Right atrium auricular region (tissue), 2 donors: ENCODE measurements at regions not wholly inside any gene's neighbourhood (a gene's known extent, or its start where the extent isn't known, plus 50 kb on each side); places are given as distances from the start of the nearest gene placed in this dataset.

Experiments used
- DNase-seq: peaks from one replicate; pipeline ENCODE4 v3.0.0-alpha.2; 2019; ENCODE audit warnings: low spot score
- H3K27ac ChIP-seq, 2 donors: fragments of 200-600 bp; sonication (generic); 1 replicate in 1 of 2; 2 replicates in 1 of 2; pipeline ENCODE4 v1.5.1; 2016 to 2019
- H3K27me3 ChIP-seq, 2 donors: fragments of 200-600 bp; sonication (generic); one replicate each; pipeline versions ENCODE4 v1.5.1 to v1.6.0; 2017 to 2019
- H3K36me3 ChIP-seq: fragments of 200-600 bp; sonication (generic); one replicate; pipeline ENCODE4 v1.5.1; 2016
- H3K4me1 ChIP-seq, 2 donors: fragments of 200-600 bp; sonication (generic); one replicate each; pipeline versions ENCODE4 v1.5.1 to v1.6.0; 2017 to 2019
- H3K4me3 ChIP-seq, 2 donors: fragments of 200-600 bp; sonication (generic); 1 replicate in 1 of 2; 2 replicates in 1 of 2; pipeline ENCODE4 v1.5.1; 2017 to 2019; ENCODE audit warnings: mild to moderate bottlenecking in 1 of 2, moderate library complexity in 1 of 2
- H3K9me3 ChIP-seq, 2 donors: fragments of 200-600 bp; sonication (generic); one replicate each; pipeline ENCODE4 v1.5.1; 2019
- CTCF ChIP-seq, 2 donors: fragments of 200-600 bp; sonication (generic); IDR thresholded peaks; one replicate each; pipeline ENCODE4 v1.5.1; 2019; ENCODE audit warnings: antibody characterized with exemption in 2 of 2

GRCh38 chr5:52564587-52564986, 223.1 kb upstream of the ITGA1 start:
- DNase-seq = no peak
- Histone ChIP-seq H3K9me3 (no peaks in the 10 kb centered on the region), H3K4me1 (no peaks in the 10 kb centered on the region), H3K27ac (no peak overlapping the region), H3K27me3 (no peaks in the 10 kb centered on the region), H3K36me3 (no peaks in the 10 kb centered on the region), H3K4me3 (no peak overlapping the region)
- no peak for TF ChIP-seq CTCF (IDR thresholded peaks at IDR 0.05)

GRCh38 chr5:52577546-52577945, 210.2 kb upstream of the ITGA1 start:
- DNase-seq = no peak
- no peak for TF ChIP-seq CTCF (IDR thresholded peaks at IDR 0.05)
- Histone ChIP-seq H3K4me1 (no peaks in the 10 kb centered on the region), H3K9me3 (no peaks in the 10 kb centered on the region), H3K4me3 (no peak overlapping the region), H3K27ac (no peak overlapping the region), H3K36me3 (no peaks in the 10 kb centered on the region), H3K27me3 (no peaks in the 10 kb centered on the region)

- DNase-seq = no peak
- Histone ChIP-seq H3K4me3 (no peak overlapping the region), H3K27ac (no peak overlapping the region), H3K4me1 (no peaks in the 10 kb centered on the region), H3K36me3 (no peaks in the 10 kb centered on the region), H3K9me3 (no peaks in the 10 kb centered on the region), H3K27me3 (no peaks in the 10 kb centered on the region)
- TF ChIP-seq CTCF (IDR thresholded peaks at IDR 0.05) = no peak
Observed at GRCh38 chr5:52579391-52579790, 208.3 kb upstream of the ITGA1 start.

GRCh38 chr5:52580921-52581320, 206.8 kb upstream of the ITGA1 start:
- DNase-seq = no peak
- H3K27me3 ChIP-seq = no peaks in the 10 kb centered on the region

GRCh38 chr5:52582313-52582712, 205.4 kb upstream of the ITGA1 start:
- H3K27ac ChIP-seq = no peak overlapping the region
- H3K27me3 ChIP-seq = no peaks in the 10 kb centered on the region
- no peaks in the 10 kb centered on the region for H3K36me3 ChIP-seq
- DNase-seq = no peak
- no peaks in the 10 kb centered on the region for H3K4me1 ChIP-seq
- no peak for TF ChIP-seq CTCF (IDR thresholded peaks at IDR 0.05)
- H3K4me3 ChIP-seq = no peak overlapping the region
- H3K9me3 ChIP-seq = no peaks in the 10 kb centered on the region

More at GRCh38 chr5:52580921-52581320, 206.8 kb upstream of the ITGA1 start:
- Histone ChIP-seq H3K27ac (no peak overlapping the region), H3K4me1 (no peaks in the 10 kb centered on the region), H3K9me3 (no peaks in the 10 kb centered on the region), H3K36me3 (no peaks in the 10 kb centered on the region), H3K4me3 (no peak overlapping the region)
- no peak for TF ChIP-seq CTCF (IDR thresholded peaks at IDR 0.05)

- Histone ChIP-seq H3K36me3 (no peaks in the 10 kb centered on the region), H3K27ac (no peak overlapping the region), H3K27me3 (no peaks in the 10 kb centered on the region), H3K4me3 (no peak overlapping the region), H3K4me1 (no peaks in the 10 kb centered on the region), H3K9me3 (no peaks in the 10 kb centered on the region)
- no peak for DNase-seq
- TF ChIP-seq CTCF (IDR thresholded peaks at IDR 0.05) = no peak
Observed at GRCh38 chr5:52587131-52587530, 200.6 kb upstream of the ITGA1 start.
